ENCODE measurements at regions not wholly inside any gene's neighbourhood (a gene's known extent, or its start where the extent isn't known, plus 50 kb on each side); places are given as distances from the start of the nearest gene placed in this dataset.
"Not testable (repeated sequence)": the region's sequence is repeated elsewhere in the genome, so short reads cannot be mapped to it uniquely, and the experiment has no call there.

DNA sequence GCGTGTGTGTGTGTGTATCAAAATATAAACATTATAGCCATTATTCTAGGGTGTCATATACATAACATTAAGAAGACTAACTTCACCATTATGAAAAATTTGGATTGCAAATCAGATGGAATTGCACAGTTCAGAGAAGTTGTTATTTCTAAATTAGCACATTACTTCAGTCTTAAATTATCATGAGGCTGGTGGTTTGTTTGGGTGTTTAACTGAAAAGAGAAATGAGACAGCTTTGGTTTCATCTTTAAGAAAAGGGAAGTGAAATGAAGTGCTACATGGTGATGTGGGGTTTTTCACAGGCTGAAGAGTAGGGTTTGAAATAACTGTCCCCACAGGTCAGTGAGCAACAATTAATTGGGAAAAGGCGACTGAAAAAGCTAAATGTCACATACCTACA lies 161.2 kb upstream of the XIRP2 start:
- DNase-seq = peak; percentile 66

DNA sequence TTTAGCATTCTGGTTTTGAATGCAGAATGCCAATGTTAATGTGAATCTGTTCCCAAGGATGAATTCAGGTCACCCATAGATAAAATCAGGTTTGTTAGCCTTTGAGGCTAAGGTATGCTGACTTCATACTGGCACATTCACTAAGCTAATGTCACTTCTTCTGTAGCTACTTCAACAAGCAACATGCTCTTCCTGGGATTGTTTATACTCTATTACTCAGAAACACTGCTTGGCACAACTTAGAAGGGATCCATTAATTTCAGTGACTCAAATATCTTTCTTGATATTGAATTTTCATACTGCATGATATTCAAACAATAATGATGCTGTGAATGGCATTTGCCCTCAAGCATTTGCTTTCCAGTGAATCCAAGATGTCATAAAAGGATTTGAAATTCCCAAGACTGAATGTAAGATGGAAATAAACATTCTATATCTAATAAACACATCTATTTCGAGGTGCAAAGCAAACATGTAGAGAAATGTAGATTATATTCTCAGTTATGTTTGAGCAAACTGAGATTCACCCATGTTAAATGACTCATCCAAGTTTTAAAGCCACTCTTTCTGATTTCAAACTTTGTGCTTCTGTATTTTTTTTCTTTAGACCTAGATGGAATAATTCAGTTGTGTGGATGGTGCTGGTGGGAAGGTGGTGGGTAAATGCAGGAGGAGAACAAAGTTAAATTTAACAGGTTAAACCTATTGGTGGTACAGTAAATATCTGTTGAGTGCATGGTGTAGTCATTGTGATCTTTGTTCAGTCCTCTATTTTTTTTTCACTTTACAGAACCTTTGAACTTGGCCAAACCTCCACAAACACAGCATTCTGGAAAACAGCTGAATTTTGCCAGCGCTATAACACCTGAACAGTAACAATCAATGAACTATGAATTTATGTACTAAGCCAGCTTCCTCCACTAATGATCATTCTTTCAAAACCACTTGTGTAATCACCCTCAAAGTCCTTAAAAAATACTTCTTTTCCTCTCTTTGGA lies 162.1 kb upstream of the XIRP2 start:
- DNase-seq = no peak

DNA sequence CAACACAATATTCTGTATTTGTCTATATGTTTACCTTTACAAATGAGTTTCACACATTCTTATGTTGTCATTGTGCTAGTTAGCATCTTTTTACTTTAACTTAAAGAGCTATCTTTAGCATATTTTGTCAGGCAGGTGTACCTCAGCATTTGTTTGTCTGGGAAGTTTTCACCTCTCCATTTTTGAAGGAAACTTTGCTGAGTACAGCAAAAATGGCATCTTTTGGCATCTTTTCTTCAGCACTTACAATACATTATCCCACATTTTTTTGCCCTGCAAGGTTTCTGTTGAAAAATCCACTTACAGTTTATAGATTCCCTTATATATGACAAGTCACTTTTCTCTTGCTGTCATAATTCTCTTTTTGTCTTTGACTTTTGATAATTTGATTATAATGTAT lies 171.3 kb upstream of the XIRP2 start:
- DNase-seq = no peak

DNA sequence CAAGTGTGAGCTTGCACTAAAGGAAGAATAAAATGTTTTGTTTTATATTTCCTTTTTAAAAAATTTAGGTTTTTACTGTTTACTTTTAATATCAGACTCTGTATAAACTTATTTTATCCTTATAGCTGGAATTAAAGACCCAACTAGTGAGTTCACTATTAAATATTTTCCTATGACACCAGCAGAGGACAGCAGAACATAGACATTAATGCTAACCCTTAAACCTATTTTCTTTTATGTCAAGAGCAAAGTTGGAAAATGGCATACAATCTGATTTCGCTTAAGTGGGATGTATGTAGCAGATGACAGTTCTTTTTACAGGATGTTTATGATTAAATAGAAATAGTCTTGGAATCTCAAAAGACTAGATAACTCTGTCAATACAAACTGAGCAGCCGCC lies 188.2 kb upstream of the XIRP2 start:
- DNase-seq = peak; percentile 43

DNA sequence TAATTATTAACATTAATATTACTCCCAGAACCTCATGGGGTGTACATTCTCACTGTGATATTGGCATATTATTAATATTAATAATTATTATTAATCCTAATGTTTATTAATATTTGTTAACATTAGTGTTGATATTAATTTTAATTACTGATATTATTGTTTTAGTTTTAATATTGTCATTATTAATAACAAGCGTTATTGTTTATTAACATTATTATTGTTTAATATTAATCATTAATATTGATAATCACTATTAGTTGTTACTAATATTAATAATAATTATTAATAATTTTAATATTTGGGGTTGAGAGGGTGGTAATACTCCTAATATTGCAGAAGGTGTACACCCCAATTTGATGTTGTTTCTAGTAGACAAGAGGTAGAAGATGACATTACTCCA lies 193.1 kb upstream of the XIRP2 start:
- DNase-seq = no peak

DNA sequence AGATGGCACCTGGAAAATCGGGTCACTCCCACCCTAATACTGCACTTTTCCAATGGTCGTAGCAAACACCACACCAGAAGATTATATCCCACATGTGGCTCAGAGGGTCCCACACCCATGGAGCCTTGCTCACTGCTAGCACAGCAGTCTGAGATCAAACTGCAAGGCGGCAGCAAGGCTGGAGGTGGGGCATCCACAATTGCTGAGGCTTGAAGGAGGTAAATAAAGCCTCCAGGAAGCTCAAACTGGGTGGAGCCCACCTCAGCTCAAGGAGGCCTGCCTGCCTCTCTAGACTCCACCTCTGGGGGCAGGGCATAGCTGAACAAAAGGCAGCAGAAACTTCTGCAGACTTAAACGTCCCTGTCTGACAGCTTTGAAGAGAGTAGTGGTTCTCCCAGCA lies 192.0 kb upstream of the SCN7A start:
- DNase-seq = not testable (repeated sequence)

DNA sequence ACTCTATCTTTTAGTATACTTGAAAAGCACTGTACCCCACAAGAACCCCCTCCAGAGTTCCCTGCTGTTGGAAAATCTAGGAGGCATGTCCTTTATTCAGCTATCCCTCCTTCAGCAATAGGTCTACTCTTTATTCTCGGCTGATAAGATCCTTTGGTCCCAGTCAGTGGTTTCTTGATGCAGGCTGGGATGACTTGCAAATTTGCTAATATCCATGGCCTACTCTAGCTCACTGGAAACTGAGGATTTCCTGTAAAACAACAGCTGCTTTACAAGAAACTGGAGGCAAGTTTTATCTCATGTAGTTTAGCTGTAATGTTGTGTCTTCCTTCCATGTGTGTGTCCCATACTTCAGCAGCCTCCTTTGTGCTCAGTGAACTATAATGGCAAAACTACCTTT lies 183.9 kb upstream of the SCN7A start:
- DNase-seq = peak; percentile 79

DNA sequence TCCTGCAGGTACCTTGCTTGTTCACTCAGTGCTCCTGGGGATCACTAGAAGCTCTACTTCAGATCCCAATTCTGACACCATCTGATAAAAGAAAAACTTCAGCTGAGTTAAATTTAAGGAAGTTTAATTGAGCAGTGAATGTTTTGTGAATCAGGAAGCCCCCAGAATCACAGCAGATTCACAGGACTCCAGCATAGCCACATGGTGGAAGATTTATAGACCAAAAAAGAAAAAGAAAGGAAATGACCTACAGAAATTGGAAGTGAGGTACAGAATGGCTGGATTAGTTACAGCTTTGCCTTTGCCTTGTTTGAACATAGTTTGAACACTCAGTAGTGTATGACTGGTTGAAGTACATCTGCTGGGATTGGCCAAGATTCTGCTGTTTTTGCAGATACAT lies 182.7 kb upstream of the SCN7A start:
- DNase-seq = peak; percentile 18

DNA sequence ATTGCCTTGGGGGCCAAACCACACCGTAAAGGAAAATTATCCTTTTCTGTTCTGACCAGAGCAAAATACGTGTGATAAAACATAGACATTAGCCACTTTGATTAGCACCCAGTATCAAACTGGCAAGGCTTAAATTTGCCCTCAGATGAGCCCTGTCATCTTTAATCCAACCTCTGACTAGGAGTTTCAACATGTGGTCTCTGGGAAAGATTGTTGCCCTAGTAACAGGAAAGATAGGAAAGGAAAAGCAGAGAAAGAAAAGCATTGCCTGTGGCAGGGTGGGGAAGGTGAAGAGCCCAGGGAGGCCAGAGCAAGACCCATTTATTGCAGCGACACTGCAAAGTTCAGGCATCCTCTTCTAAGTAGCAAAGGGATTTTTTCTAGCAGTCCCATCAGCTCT lies 181.5 kb upstream of the SCN7A start:
- peak; percentile 53 for DNase-seq

DNA sequence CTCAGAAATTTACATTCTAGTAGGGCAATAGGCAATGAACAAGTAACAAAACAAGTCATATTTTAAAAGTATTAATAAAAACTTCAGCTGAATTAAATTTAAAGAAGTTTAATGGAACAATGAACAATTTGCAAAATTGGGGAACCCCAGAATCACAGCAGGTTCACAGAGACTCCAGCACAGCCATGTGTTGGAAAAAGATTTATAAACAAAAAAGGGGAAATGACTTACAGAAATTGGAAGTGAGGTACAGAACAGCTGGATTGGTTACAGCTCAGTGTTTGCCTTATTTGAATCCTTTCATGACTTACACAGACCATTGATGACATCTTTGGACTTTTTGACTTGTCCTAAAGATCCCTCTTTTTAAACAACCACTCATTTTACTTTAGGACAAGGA lies 179.9 kb upstream of the SCN7A start:
- peak; percentile 25 for DNase-seq

DNA sequence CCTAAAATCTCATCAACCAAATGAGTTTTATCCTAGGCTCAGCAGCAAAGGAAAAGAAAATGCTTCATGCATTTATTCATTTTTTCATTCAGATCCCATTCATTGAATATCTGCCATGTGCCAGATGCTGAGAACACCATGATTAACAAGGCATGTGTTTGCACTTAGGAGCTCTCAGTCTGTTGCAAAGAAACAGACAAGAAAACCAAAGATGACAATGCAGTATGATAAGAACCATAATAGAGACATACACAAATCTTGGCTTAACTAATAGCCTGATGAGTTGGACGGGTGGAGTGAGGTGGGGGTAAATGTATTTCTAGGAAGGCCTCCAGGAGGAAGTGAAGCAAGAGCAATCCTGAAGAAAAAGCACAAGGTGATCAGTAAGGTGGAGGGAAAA lies 177.8 kb upstream of the SCN7A start:
- peak; percentile 32 for DNase-seq

DNA sequence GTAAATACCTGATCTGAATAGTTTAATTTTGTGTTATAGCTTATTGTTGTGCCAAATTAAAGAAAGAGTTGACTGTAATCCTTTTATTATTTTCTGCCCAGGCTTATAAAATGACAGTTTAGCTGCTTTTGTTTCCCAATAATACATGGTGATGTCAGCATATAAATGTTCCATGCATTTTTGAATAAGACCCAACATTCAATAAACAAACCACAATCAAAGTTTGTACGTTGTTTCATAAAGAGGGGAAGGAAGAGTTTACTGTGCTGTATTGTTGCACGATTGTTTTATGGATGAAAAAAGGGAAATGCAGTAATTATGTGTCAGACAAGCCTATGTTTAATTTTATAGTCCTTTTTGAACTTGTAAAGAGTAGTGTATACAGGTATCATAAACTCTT lies 177.2 kb upstream of the SCN7A start:
- DNase-seq = no peak

DNA sequence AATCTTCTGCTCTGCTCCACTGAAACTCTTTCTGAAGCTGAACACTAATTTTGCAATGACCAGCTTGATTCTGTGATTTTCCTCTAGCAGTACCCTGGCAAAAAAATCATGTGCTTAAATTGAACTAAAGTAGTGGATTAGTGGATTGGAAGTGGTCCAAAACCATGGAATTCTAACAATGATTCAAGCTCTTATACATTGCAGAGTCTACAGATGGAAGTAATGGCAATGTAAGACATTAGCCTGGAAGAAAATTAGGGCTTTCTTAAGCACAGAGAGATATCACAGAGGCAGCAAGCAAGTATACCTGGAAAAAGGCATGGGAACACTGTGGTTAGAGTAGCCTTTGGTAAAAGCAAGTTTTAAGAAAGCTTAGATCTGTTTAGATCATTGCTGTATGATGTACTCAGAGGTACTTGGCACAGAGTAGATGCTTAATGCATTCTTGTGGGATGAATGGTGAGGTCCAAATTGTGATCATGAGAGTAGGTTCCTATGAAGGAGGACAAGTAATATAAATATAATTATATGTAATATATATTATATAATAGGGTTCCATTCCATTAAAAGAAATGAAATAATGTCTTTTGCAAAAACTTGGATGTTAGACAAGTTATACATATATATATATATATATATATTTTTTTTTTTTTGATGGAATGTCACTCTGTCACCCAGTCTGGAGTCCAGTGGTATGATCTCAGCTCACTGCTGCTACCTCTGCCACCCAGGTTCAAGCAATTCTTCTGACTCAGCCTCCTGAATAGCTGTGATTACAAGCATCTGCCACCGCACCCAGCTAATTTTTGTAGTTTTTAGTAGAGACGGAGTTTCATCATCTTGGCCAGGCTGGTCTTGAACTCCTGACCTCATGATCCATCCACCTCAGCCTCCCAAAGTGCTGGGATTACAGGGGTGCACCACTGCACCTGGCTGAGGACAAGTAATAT lies 172.2 kb upstream of the SCN7A start:
- no peak for DNase-seq

DNA sequence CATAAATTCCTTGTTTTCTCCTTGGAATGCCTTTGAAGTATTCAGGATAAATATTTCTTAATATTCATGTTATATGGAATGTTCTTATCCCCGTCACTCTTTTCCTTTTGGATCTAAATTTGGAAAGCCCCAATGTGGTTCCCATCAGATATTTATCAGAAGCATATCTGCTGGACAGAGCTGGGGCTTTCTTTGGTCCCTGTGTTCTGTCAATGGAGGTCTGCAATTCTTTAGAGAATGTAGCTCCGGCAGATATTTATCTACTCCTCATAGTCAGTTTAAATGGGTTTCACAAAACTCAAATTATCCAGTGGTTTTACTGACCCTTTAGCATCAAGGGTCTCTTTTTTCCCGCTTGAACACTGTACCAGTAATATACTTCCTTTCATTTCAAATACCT lies 167.8 kb upstream of the SCN7A start:
- DNase-seq = no peak

DNA sequence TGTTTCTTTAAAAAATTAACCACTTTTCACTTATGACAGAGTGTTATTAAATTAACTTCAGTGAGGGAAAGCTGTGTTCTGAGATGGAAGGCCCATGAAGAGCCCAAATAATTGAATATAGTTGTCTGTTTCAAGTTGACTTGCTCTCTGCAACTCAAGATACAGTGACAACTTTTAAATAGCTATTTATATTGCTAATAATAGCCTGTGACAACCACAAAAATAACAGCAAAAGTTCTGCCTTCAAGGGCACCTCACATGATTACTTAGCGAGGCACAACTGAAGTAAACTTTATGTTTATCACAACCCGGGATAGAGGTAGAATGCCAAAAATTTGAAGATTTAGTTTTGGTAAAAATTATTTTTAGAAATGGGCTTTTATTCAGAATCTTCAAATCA lies 167.3 kb upstream of the SCN7A start:
- DNase-seq = no peak

DNA sequence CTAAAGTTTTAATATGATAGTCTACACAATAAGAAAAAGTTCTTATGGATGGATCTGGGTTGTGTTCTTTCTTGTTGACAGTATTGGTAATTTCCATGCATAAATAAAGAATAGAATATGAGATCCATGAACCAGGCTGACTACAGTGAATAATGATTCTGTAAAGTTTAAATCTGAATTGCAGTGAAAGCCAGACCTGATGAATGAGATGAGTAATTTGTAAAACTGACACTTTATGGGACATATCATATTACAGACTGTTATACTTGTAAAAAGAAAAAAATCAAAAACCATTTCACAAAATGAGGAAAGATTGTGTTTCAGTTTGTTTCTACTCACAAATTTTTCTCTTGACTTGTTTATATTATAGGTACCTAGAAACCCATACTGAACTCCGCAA lies 164.9 kb upstream of the SCN7A start:
- no peak for DNase-seq

DNA sequence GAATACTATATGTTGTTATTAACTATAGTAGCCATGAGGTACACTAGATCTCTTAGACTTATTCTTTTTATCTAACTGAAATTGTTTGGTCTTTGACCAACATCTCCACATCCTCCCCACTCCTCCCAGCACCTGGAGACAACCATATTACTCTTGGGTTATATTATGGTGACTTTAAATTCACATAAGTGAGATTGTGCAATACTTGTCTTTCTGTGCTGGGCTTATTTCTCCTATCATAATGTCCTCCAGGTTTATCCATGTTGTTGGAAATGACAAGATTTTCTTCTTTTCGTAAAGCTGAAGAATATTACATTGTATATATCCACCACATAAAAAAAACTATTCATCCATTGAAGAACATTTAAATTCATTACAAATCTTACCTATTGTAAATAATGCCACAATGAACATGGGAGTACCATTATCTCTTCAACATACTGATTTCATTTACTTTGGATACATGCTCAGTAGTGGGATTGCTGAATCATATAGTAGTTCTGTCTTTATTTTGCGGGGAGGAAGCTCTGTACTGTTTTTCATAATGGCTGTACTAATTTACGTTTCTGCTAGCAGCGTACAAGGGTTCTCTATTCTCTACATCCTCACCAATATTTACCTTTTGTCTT lies 159.2 kb upstream of the SCN7A start:
- DNase-seq = peak; percentile 76

DNA sequence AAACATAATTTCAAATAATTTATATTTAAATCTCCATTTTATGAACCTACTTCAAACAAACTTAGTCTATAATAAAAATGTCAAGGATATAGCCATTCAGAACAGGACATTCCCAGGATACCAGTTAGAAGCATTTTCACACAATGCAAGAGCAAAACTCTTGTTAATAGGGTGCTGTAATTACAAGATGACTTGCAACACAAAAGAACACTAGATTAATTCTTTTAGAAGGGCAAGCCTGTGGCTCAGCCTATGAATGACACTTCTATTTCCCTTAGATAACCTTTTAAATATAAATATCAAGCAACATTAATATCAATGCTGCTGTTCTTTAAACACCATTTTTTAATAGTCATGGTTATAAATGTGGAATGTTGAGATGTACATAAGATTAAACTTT lies 157.9 kb upstream of the SCN7A start:
- DNase-seq = no peak

DNA sequence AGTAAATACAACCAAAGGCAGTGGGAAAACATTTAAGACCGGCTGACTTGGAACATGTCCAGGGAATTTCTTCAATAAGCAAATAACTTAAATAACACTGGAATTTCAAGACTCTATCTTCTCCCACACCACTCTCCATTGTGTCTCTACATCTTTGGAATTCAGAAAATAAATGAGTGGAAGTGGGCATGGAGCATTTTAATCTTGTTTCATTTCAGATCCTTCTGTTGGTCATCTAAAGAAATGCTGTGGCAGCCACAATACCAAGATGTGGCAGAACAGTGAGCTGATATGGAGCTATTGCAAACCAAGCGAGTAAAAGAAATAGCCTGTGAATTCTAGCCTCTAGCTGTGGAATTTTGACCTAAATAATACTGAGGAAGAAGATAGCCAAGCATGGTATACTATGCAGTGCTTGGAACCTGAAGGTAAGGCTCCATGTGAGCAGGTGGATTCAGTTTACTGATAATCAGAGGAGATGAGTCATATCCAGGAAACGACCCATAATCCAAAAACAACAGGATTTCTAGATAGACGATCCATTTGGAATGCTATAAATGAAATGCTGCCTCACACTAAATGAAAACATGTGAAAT lies 157.1 kb upstream of the SCN7A start:
- DNase-seq = no peak

DNA sequence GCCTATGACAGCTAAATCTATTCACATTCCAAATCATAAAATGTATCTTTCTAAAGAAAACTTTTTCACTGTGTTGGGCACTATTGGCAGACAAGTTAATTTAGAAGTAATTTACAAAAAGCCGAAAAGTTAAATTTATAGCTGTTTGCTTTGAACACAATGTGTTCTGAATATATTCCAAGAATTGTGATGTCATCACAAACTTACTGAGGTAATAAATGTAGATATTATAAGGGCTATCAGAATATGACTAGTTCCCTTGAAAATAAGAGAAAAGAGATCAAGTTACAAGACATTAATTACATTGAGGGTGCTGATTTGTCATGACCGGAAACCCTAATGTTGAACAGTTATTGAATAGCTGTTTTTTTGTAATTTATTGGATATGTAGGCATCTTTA lies 153.9 kb upstream of the SCN7A start:
- no peak for DNase-seq

DNA sequence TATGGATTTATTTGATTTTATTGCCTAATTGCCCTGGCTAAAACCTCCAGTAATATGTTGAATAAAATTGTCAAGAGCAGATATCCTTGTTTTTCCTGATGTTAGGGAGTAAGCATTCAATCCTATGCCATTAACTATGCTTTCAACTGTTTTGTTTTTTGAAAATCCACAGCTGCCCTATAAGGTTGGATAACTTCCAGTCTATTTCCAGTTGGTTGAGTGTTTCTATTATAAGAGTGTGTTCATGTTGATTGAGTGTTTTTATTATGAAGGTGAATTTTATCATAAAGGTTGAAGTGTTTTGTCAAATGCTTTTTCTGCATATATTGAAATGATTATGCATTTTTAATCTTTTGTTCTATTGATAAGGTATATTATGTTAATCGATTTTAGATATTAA lies 149.9 kb upstream of the SCN7A start:
- DNase-seq = no peak

DNA sequence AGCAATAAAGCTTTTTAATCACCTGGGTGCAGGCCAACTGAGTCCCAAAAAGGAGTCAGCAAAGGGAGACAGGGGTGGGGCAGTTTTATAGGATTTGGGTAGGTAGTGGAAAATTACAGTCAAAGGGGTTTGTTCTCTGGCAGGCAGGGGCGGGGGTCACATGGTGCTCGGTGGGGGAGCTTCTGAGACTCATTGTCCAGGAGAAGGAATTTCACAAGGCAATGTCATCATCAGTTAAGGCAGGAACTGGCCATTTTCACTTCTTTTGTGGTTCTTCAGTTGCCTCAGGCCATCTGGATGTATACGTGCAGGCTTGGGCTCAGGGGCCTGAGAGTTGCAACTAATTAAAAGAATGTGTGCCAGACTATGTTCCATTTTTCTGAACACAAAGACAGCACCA lies 147.5 kb upstream of the SCN7A start:
- DNase-seq = not testable (repeated sequence)

DNA sequence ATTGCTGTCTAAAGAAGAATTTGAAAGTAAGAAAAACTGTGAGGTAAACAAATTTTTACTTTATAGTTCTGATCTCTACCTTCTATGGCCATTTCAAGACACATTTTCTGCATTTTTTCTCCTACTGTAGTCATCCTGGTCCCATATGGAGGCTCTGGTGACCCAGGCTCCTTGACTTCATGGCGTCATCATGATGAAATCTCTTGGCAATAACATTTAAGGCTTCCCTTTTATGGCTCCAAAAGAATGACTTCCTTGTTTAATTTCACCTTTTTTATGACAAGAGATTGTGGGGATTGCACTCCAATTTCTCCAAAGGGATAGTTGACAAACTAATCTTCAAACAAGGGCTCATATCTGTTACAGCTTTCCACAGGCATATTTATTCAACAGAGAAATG lies 143.0 kb upstream of the SCN7A start:
- DNase-seq = peak; percentile 58
